GM12878 (cell line): ENCODE measurements at regions not wholly inside any gene's neighbourhood (a gene's known extent, or its start where the extent isn't known, plus 50 kb on each side); places are given as distances from the start of the nearest gene placed in this dataset.

Experiments used
- ATAC-seq: fragments of 200-7000 bp; cut with Tn5 transposase; 3 replicates; pipeline ENCODE4 v1.9.1; 2020; ENCODE audit warnings: mild to moderate bottlenecking, moderate library complexity
- BruUV-seq: library from RNA; stranded (reverse); fragments of 400-500 nt; replicated peaks from 2 replicates; lab custom pipeline; 2021; lab: Mats Ljungman, UMichigan
- CTCF ChIA-PET: fragments of 300-600 bp; sonication (Branson Sonifier 250); formaldehyde crosslinking; extraction: SDS; loops from one replicate; lab custom pipeline; 2021; ENCODE audit warnings: inconsistent platforms; lab: Yijun Ruan, JAX
- POLR2A ChIA-PET: fragments of 350-600 bp; formaldehyde crosslinking; extraction: SDS; loops from one replicate; lab custom pipeline; 2021; ENCODE audit warnings: inconsistent platforms; lab: Charles Lee
- RAD21 ChIA-PET: fragments of 300-600 bp; sonication (Branson Sonifier 250); formaldehyde crosslinking; loops from one replicate; lab custom pipeline; 2023; ENCODE audit warnings: antibody characterized with exemption; ENCODE audit not compliant: unreplicated experiment; lab: Charles Lee
- SMC1A ChIA-PET: fragments of 300-600 bp; sonication (Branson Sonifier 250); formaldehyde crosslinking; loops from one replicate; lab custom pipeline; 2023; ENCODE audit not compliant: unreplicated experiment, uncharacterized antibody; lab: Charles Lee
- DNase-seq: peaks from one replicate; pipeline ENCODE4 v3.0.0-alpha.2; 2011; ENCODE audit warnings: low read depth, low spot score
- FAIRE-seq: peaks from 3 replicates; lab custom pipeline; 2011; peaks lifted over from hg19 to GRCh38; lab: Jason Lieb, UNC
- H2AFZ ChIP-seq: 2 replicates; pipeline ENCODE4 v1.6.0; 2011; ENCODE audit warnings: low read depth, low read length, control low read depth; ENCODE audit not compliant: control insufficient read depth
- H3K27ac ChIP-seq: 2 replicates; pipeline ENCODE4 v1.5.1; 2011; ENCODE audit warnings: control low read depth; ENCODE audit not compliant: control insufficient read depth, insufficient read depth
- H3K27me3 ChIP-seq, 2 experiments: replicated peaks in 1 of 2; 2 replicates each; pipeline versions ENCODE4 v1.6.0 to v1.6.1; 2011; ENCODE audit warnings: low read length in 1 of 2; ENCODE audit not compliant: control insufficient read depth in 2 of 2, insufficient read depth in 2 of 2
- H3K36me3 ChIP-seq, 2 experiments: 2 replicates each; pipeline ENCODE4 v1.5.1; 2011; ENCODE audit warnings: low read length in 1 of 2; ENCODE audit not compliant: control insufficient read depth in 2 of 2, insufficient read depth in 2 of 2
- H3K4me1 ChIP-seq: 2 replicates; pipeline ENCODE4 v1.6.1; 2011; ENCODE audit warnings: mild to moderate bottlenecking, low read length, moderate library complexity, mixed read lengths; ENCODE audit not compliant: control insufficient read depth, insufficient read depth
- H3K4me2 ChIP-seq: 2 replicates; pipeline ENCODE4 v1.6.0; 2011; ENCODE audit warnings: control low read depth; ENCODE audit not compliant: control insufficient read depth, insufficient read depth
- H3K4me3 ChIP-seq: fragments of 200-600 bp; sonication (generic); 2 replicates; pipeline ENCODE4 v1.5.1; 2016
- H3K79me2 ChIP-seq: 2 replicates; pipeline ENCODE4 v1.6.0; 2011; ENCODE audit warnings: low read length; ENCODE audit not compliant: control insufficient read depth, insufficient read depth
- H3K9ac ChIP-seq: 2 replicates; pipeline ENCODE4 v1.8.0; 2011; ENCODE audit warnings: low read length, control low read depth, mixed read lengths; ENCODE audit not compliant: control insufficient read depth, insufficient read depth
- H3K9me3 ChIP-seq: replicated peaks from 3 replicates; pipeline ENCODE4 v1.5.1; 2011; ENCODE audit warnings: mild to moderate bottlenecking, low read length; ENCODE audit not compliant: control insufficient read depth, insufficient read depth
- H4K20me1 ChIP-seq: 2 replicates; pipeline ENCODE4 v1.6.0; 2011; ENCODE audit not compliant: control insufficient read depth, insufficient read depth
- CHD1 ChIP-seq: IDR thresholded peaks from 2 replicates; pipeline ENCODE4 v1.6.1; 2012; ENCODE audit warnings: low read depth, low read length, improper control_type of control experiment
- CREB1 ChIP-seq: IDR thresholded peaks from 2 replicates; pipeline ENCODE4 v1.6.1; 2012; ENCODE audit warnings: low read depth, mild to moderate bottlenecking, inconsistent platforms
- E2F8 ChIP-seq: fragments of 450-650 bp; IDR thresholded peaks from 2 replicates; pipeline ENCODE4 v1.6.1; 2018; ENCODE audit warnings: mild to moderate bottlenecking, low read depth, moderate library complexity; ENCODE audit not compliant: partially characterized antibody
- JUNB ChIP-seq: IDR thresholded peaks from 2 replicates; pipeline ENCODE4 v1.6.1; 2016; ENCODE audit warnings: antibody characterized with exemption, mild to moderate bottlenecking
- POU2F2 ChIP-seq: IDR thresholded peaks from 3 replicates; pipeline ENCODE4 v1.6.1; 2011; ENCODE audit warnings: low read depth, mild to moderate bottlenecking, low read length, borderline replicate concordance
- RUNX3 ChIP-seq: IDR thresholded peaks from 2 replicates; pipeline ENCODE4 v1.6.1; 2012; ENCODE audit warnings: low read length, inconsistent platforms
- STAT1 ChIP-seq: fragments of 450-650 bp; conservative IDR thresholded peaks from 2 replicates; pipeline ENCODE4 v1.6.1; 2014; ENCODE audit warnings: antibody characterized with exemption, mild to moderate bottlenecking
- SUZ12 ChIP-seq: fragments of 200-600 bp; sonication (generic); IDR thresholded peaks from one replicate; pipeline ENCODE4 v1.6.1; 2018; ENCODE audit warnings: antibody characterized with exemption, mild to moderate bottlenecking; ENCODE audit not compliant: unreplicated experiment
- TARDBP ChIP-seq: IDR thresholded peaks from 2 replicates; pipeline ENCODE4 v1.6.1; 2016; ENCODE audit warnings: borderline replicate concordance
- WRNIP1 ChIP-seq: IDR thresholded peaks from 2 replicates; pipeline ENCODE4 v1.6.1; 2011; ENCODE audit warnings: low read depth, low read length, improper control_type of control experiment, borderline replicate concordance
- ZSCAN29 ChIP-seq: fragments of 450-650 bp; IDR thresholded peaks from 2 replicates; pipeline ENCODE4 v1.6.1; 2017; ENCODE audit warnings: mild to moderate bottlenecking, moderate library complexity
- WGBS: methylation state at CpG from one replicate; pipeline ENCODE4 v1.1.6; 2016; ENCODE audit warnings: low lambda C conversion rate; ENCODE audit not compliant: insufficient replicate concordance, insufficient coverage; ENCODE audit errors: missing lambda C conversion rate; 5-methylcytosine and 5-hydroxymethylcytosine counted together
- in situ Hi-C: fragments of 300-500 bp; cut with MboI; formaldehyde crosslinking; loops from 9 replicates; pipeline ENCODE4 v1.14.3; 2018; ENCODE audit warnings: mixed read lengths
- intact Hi-C: fragments of 100-400 bp; cut with micrococcal nuclease; formaldehyde crosslinking; loops from one replicate; pipeline ENCODE4 v1.14.2; 2022; ENCODE audit not compliant: unreplicated experiment
- TF ChIP-seq, protein P1 (sequence below): fragments of 450-650 bp; formaldehyde crosslinking; IDR thresholded peaks from 2 replicates; pipeline ENCODE4 v1.5.0; 2022; ENCODE audit warnings: mild to moderate bottlenecking, missing genetic modification characterization
- TF ChIP-seq, protein P2 (sequence below), 3 experiments: IDR thresholded peaks in 2 of 3; conservative IDR thresholded peaks in 1 of 3; 2 replicates each; pipeline ENCODE4 v1.5.1; 2011; ENCODE audit warnings: low read depth in 3 of 3, low read length in 3 of 3, mild to moderate bottlenecking in 3 of 3, control low read depth in 2 of 3, moderate library complexity in 2 of 3, inconsistent platforms in 1 of 3, mixed read lengths in 1 of 3; ENCODE audit not compliant: control insufficient read depth in 2 of 3, insufficient read depth in 1 of 3; ENCODE audit errors: extremely low read depth in 1 of 3
- TF ChIP-seq, protein P3 (sequence below): IDR thresholded peaks from 2 replicates; pipeline ENCODE4 v1.6.1; 2011; ENCODE audit warnings: borderline replicate concordance, low read depth, mild to moderate bottlenecking, moderate library complexity, low read length; ENCODE audit not compliant: insufficient read depth, poor library complexity, severe bottlenecking

- ChIA-PET POLR2A (no interaction called here), CTCF (interaction anchor here (1.2 kb wide), 1 partner anchor 17 kb away, joined by 3 read pairs; no protein-coding TSS in a partner anchor), RAD21 (no interaction called here), SMC1A (interaction anchor here (0.6 to 0.9 kb wide), 2 partner anchors 13 to 1148 kb away, joined by 3 read pairs; no protein-coding TSS in a partner anchor)
- Histone ChIP-seq H3K36me3 (no peaks in the 10 kb centered on the region), H3K4me1 (no peaks in the 10 kb centered on the region), H3K79me2 (no peaks in the 10 kb centered on the region), H3K27me3 (no peaks in the 10 kb centered on the region), H3K9me3 (no peaks in the 10 kb centered on the region), H4K20me1 (no peaks in the 10 kb centered on the region), H2AFZ (no peak overlapping the region), H3K9ac (no peak overlapping the region), H3K27ac (no peak overlapping the region), H3K4me3 (no peak overlapping the region), H3K4me2 (no peak overlapping the region)
- intact Hi-C loops (no loop called here), in situ Hi-C loops (no loop called here)
- no TSS peak for BruUV-seq
- ATAC-seq (no peak), DNase-seq (no peak), FAIRE-seq (no peak)
- 25% methylated on average over 2 of the region's 2 CpGs for WGBS
- TF ChIP-seq JUNB (no peak), CHD1 (no peak), RUNX3 (no peak), CREB1 (no peak), STAT1 (no peak), TARDBP (no peak), ZSCAN29 (no peak), POU2F2 (no peak), WRNIP1 (no peak), E2F8 (no peak), SUZ12 (no peak)
- TF ChIP-seq, protein P1, sequence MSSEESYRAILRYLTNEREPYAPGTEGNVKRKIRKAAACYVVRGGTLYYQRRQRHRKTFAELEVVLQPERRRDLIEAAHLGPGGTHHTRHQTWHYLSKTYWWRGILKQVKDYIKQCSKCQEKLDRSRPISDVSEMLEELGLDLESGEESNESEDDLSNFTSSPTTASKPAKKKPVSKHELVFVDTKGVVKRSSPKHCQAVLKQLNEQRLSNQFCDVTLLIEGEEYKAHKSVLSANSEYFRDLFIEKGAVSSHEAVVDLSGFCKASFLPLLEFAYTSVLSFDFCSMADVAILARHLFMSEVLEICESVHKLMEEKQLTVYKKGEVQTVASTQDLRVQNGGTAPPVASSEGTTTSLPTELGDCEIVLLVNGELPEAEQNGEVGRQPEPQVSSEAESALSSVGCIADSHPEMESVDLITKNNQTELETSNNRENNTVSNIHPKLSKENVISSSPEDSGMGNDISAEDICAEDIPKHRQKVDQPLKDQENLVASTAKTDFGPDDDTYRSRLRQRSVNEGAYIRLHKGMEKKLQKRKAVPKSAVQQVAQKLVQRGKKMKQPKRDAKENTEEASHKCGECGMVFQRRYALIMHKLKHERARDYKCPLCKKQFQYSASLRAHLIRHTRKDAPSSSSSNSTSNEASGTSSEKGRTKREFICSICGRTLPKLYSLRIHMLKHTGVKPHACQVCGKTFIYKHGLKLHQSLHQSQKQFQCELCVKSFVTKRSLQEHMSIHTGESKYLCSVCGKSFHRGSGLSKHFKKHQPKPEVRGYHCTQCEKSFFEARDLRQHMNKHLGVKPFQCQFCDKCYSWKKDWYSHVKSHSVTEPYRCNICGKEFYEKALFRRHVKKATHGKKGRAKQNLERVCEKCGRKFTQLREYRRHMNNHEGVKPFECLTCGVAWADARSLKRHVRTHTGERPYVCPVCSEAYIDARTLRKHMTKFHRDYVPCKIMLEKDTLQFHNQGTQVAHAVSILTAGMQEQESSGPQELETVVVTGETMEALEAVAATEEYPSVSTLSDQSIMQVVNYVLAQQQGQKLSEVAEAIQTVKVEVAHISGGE (CRISPR knock-in tag): no peak
- TF ChIP-seq, protein P2, sequence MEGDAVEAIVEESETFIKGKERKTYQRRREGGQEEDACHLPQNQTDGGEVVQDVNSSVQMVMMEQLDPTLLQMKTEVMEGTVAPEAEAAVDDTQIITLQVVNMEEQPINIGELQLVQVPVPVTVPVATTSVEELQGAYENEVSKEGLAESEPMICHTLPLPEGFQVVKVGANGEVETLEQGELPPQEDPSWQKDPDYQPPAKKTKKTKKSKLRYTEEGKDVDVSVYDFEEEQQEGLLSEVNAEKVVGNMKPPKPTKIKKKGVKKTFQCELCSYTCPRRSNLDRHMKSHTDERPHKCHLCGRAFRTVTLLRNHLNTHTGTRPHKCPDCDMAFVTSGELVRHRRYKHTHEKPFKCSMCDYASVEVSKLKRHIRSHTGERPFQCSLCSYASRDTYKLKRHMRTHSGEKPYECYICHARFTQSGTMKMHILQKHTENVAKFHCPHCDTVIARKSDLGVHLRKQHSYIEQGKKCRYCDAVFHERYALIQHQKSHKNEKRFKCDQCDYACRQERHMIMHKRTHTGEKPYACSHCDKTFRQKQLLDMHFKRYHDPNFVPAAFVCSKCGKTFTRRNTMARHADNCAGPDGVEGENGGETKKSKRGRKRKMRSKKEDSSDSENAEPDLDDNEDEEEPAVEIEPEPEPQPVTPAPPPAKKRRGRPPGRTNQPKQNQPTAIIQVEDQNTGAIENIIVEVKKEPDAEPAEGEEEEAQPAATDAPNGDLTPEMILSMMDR (IDR thresholded peaks at IDR 0.05 in 2 of 3, conservative IDR thresholded peaks at IDR 0.05 in 1 of 3; ENCODE audit: control insufficient read depth in 2 of 3, extremely low read depth in 1 of 3, insufficient read depth in 1 of 3, low read depth in 3 of 3, low read length in 3 of 3): no peak
- TF ChIP-seq, protein P3, sequence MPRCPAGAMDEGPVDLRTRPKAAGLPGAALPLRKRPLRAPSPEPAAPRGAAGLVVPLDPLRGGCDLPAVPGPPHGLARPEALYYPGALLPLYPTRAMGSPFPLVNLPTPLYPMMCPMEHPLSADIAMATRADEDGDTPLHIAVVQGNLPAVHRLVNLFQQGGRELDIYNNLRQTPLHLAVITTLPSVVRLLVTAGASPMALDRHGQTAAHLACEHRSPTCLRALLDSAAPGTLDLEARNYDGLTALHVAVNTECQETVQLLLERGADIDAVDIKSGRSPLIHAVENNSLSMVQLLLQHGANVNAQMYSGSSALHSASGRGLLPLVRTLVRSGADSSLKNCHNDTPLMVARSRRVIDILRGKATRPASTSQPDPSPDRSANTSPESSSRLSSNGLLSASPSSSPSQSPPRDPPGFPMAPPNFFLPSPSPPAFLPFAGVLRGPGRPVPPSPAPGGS: no peak
These were observed 999.5 kb downstream of the TUSC7 start for GRCh38 chr3:117709108-117709507.
